ENCODE measurements at regions not wholly inside any gene's neighbourhood (a gene's known extent, or its start where the extent isn't known, plus 50 kb on each side); places are given as distances from the start of the nearest gene placed in this dataset.
A peak's percentile ranks its signal among the peaks of the same experiment; 100 is the strongest.

GRCh38 chr12:25377469-25378177 is 126.9 kb upstream of the KRAS start:
- H3K27ac ChIP-seq, result peak overlapping the region in 1 of 4 donors; percentile 40
- H3K36me3 ChIP-seq, result no peaks in the 10 kb centered on the region
- no peaks in the 10 kb centered on the region for H3K9me3 ChIP-seq
- no peak overlapping the region for H3K4me3 ChIP-seq
- no peak for DNase-seq
- H3K27me3 ChIP-seq, result no peaks in the 10 kb centered on the region
- no peak for TF ChIP-seq CTCF (IDR thresholded peaks at IDR 0.05)
- TF ChIP-seq POLR2A (IDR thresholded peaks at IDR 0.05), result no peak
- H3K4me1 ChIP-seq, result no peaks in the 10 kb centered on the region

- Histone ChIP-seq H3K4me3 (no peak overlapping the region), H3K27ac (no peak overlapping the region), H3K27me3 (no peaks in the 10 kb centered on the region), H3K4me1 (no peaks in the 10 kb centered on the region), H3K9me3 (no peaks in the 10 kb centered on the region), H3K36me3 (no peaks in the 10 kb centered on the region)
- DNase-seq, result no peak
- TF ChIP-seq POLR2A (IDR thresholded peaks at IDR 0.05), result no peak
- no peak for TF ChIP-seq CTCF (IDR thresholded peaks at IDR 0.05)
Observed at GRCh38 chr12:25376985-25377384, 126.3 kb upstream of the KRAS start.

GRCh38 chr12:25376407-25376806 is 125.7 kb upstream of the KRAS start:
- no peak for DNase-seq
- Histone ChIP-seq H3K9me3 (no peaks in the 10 kb centered on the region), H3K4me3 (no peak overlapping the region), H3K27ac (no peak overlapping the region), H3K4me1 (no peaks in the 10 kb centered on the region), H3K27me3 (no peaks in the 10 kb centered on the region), H3K36me3 (no peaks in the 10 kb centered on the region)
- TF ChIP-seq CTCF (IDR thresholded peaks at IDR 0.05) (no peak), POLR2A (IDR thresholded peaks at IDR 0.05) (no peak)

- Histone ChIP-seq H3K4me1 (no peaks in the 10 kb centered on the region), H3K9me3 (no peaks in the 10 kb centered on the region), H3K36me3 (no peaks in the 10 kb centered on the region), H3K4me3 (no peak overlapping the region), H3K27ac (no peak overlapping the region), H3K27me3 (no peaks in the 10 kb centered on the region)
- no peak for TF ChIP-seq CTCF (IDR thresholded peaks at IDR 0.05)
- no peak for TF ChIP-seq POLR2A (IDR thresholded peaks at IDR 0.05)
- DNase-seq, result no peak
Observed at GRCh38 chr12:25372969-25373817, 122.5 kb upstream of the KRAS start.

- no peaks in the 10 kb centered on the region for H3K4me1 ChIP-seq
- no peak for DNase-seq
- H3K36me3 ChIP-seq, result no peaks in the 10 kb centered on the region
- no peaks in the 10 kb centered on the region for H3K9me3 ChIP-seq
- H3K4me3 ChIP-seq, result no peak overlapping the region
- TF ChIP-seq CTCF (IDR thresholded peaks at IDR 0.05) (no peak), POLR2A (IDR thresholded peaks at IDR 0.05) (no peak)
- no peaks in the 10 kb centered on the region for H3K27me3 ChIP-seq
- no peak overlapping the region for H3K27ac ChIP-seq
Observed at GRCh38 chr12:25372002-25372401, 121.3 kb upstream of the KRAS start.
